Esophagus (tissue), 2 donors: ENCODE measurements at regions not wholly inside any gene's neighbourhood (a gene's known extent, or its start where the extent isn't known, plus 50 kb on each side); places are given as distances from the start of the nearest gene placed in this dataset.

Experiments
- H3K27ac ChIP-seq, 2 donors: one replicate each; pipeline ENCODE4 v1.5.1; 2013; ENCODE audit warnings: low read depth in 2 of 2, mild to moderate bottlenecking in 2 of 2, inconsistent platforms in 1 of 2, low read length in 1 of 2, moderate library complexity in 1 of 2
- H3K27me3 ChIP-seq, 2 donors: one replicate each; pipeline ENCODE4 v1.6.1; 2013; ENCODE audit warnings: low read length in 2 of 2, control low read depth in 1 of 2, mild to moderate bottlenecking in 1 of 2; ENCODE audit not compliant: insufficient read depth in 2 of 2, control insufficient read depth in 1 of 2
- H3K36me3 ChIP-seq, 2 donors: one replicate each; pipeline ENCODE4 v1.6.1; 2013; ENCODE audit warnings: low read length in 1 of 2; ENCODE audit not compliant: control insufficient read depth in 2 of 2, insufficient read depth in 2 of 2
- H3K4me1 ChIP-seq, 2 donors: one replicate each; pipeline ENCODE4 v1.6.1; 2013; ENCODE audit warnings: low read length in 1 of 2; ENCODE audit not compliant: control insufficient read depth in 2 of 2, insufficient read depth in 2 of 2
- H3K4me3 ChIP-seq, 2 donors: one replicate each; pipeline ENCODE4 v1.5.1; 2013; ENCODE audit warnings: low read length in 2 of 2, mild to moderate bottlenecking in 2 of 2, low read depth in 1 of 2, moderate library complexity in 1 of 2
- H3K9me3 ChIP-seq, 2 donors: one replicate each; pipeline ENCODE4 v1.6.1; 2013; ENCODE audit warnings: mild to moderate bottlenecking in 2 of 2, low read depth in 1 of 2, low read length in 1 of 2, moderate library complexity in 1 of 2; ENCODE audit not compliant: control insufficient read depth in 2 of 2, insufficient read depth in 1 of 2
- WGBS, 2 donors: extraction: QIAGEN DNeasy Blood & Tissue Kit; methylation state at CpG; one replicate each; pipeline ENCODE4 v1.1.7; 2013; 5-methylcytosine and 5-hydroxymethylcytosine counted together
- donor health status: healthy with polysubstance abuse.
- donor health status: Bipolar disorder and iron deficiency.

DNA sequence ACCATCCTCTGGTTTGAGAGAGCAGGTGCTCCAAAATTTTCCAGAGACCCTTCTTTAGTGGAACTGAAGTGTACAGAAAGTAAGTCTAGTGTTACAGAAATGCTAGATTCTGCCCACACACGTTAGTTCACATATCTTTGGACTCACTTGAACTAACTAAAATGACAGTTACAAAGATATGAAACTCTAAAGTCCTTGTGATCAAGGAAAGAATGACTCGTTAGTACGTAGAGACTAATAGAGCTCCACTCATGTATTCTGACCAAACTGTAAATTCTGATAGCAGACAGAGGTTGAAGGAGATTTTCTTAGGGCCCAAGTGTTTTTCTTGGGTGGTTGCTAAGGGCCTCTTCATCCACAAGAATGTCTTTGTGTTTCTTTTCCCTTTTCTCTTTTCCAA, 491.5 kb upstream of the B3GALT2 start:
- no peaks in the 10 kb centered on the region for H3K9me3 ChIP-seq
- WGBS, 2 donors, result 68 to 82% methylated on average over 3 of the region's 3 CpGs
- no peaks in the 10 kb centered on the region for H3K36me3 ChIP-seq
- no peaks in the 10 kb centered on the region for H3K4me1 ChIP-seq
- no peaks in the 10 kb centered on the region for H3K27me3 ChIP-seq
- H3K27ac ChIP-seq, result no peak overlapping the region
- no peak overlapping the region for H3K4me3 ChIP-seq

DNA sequence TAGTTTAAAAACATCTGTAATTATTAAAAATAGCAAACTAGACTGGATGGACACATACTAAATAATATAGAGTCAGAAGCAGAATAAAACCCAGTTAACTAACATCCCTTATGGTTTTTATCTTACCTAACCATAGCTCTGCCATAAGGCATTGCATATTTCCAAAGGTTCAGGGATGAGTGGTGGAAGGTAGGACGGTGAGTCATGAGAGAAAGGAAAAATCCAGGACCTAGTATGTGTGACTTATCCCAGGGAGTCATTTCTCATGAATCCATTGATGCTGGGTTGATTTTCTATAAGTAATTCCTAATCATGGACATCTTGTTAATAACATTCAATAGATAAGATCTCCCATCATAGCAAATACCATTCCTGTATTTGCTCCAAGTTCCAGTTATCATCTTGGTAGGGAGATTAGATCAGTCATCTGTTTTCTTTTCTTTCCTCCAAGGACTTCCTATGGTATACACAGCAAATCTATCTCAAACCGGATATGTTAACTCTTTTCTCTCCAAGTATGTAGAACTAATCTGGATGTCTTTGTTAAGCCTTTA, 490.7 kb upstream of the B3GALT2 start:
- no peaks in the 10 kb centered on the region for H3K4me1 ChIP-seq
- H3K27me3 ChIP-seq, result no peaks in the 10 kb centered on the region
- no peaks in the 10 kb centered on the region for H3K9me3 ChIP-seq
- WGBS, 2 donors, result 62 to 79% methylated on average over 2 of the region's 2 CpGs
- H3K36me3 ChIP-seq, result no peaks in the 10 kb centered on the region
- no peak overlapping the region for H3K4me3 ChIP-seq
- H3K27ac ChIP-seq, result no peak overlapping the region

DNA sequence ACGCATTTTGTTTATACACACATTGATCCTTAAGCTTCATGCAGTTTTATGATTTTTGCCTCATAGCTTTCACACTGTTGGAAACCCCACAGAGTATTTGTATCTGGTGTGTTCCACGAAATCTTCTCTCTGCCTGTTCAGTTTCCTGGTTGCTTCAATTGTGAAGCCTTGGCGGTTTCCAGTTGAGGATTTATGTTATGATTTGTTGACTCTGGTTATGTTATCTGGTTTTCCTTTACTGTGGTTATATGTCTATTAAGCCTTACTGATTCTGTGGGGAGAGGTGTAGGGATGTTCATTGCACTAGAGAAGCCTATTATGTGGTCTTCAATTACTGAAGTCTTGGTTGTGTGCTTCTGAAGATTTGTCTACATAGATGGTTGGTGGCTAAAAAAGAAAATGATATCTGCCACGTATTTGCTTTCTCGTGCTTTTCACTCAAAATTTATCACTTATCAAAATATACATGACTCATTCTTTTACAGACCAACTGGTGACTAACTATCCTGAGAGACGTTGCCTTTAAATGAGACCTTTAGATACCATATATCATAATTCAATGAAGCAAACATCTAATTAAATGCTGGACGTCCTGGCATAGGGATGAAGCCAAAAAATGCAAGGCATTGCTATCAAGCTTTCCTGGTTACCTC, 488.0 kb upstream of the B3GALT2 start:
- Histone ChIP-seq H3K4me1 (no peaks in the 10 kb centered on the region), H3K4me3 (no peak overlapping the region), H3K9me3 (no peaks in the 10 kb centered on the region), H3K27ac (no peak overlapping the region), H3K27me3 (no peaks in the 10 kb centered on the region), H3K36me3 (no peaks in the 10 kb centered on the region)
- whole genome bisulfite sequencing, 2 donors, result 71 to 72% methylated on average over 7 of the region's 7 CpGs

DNA sequence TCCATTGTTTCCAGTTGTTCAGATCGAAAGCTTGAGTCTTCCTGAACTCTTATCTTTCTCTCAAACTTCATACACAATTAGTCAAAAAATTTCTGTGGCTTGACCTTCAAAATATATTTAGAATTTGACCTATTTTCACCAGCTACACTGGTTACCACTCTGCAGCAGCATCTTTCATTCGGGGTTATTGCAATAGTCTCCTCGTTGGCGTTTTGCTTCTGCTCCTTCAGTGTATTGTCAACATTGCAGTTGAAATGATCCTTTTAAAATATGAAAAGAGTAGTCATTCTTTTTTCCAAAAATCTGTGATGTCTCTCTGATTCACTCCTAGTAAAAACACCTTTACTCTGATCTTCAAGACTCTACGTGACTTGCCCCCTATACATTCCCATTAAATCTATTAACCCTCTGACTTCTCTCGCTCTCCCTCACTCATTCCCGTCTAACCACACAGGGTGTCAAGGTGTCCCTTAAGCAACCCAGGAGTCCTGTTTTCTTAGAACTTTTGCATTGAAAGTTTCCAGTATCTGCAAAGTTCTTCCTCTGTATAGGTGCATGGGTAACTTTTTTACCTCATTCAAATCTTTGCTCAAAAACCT, 480.2 kb upstream of the B3GALT2 start:
- 83 to 85% methylated on average over 7 of the region's 7 CpGs for WGBS, 2 donors
- Histone ChIP-seq H3K4me1 (no peaks in the 10 kb centered on the region), H3K4me3 (no peak overlapping the region), H3K27ac (no peak overlapping the region), H3K27me3 (no peaks in the 10 kb centered on the region), H3K36me3 (no peaks in the 10 kb centered on the region), H3K9me3 (no peaks in the 10 kb centered on the region)

DNA sequence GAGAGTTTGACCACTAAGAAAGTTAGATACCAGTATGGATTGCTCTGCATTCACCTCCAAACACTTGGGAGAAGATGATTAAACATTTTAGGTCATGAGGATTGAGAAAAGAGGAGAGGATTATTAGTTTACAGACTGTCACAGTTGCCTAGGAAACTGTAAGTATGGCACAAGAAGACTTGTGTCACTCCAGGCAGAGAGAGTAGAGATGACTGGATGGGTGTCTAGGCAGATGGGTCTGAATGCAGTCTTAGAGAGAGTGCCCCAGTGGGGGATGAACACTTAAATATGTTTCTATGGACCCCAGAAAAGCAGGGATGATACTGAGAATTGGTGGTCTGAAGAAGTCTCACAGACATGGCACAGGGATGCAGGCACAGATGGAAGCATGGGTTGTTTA, 477.6 kb upstream of the B3GALT2 start:
- Histone ChIP-seq H3K4me3 (no peak overlapping the region), H3K27me3 (no peaks in the 10 kb centered on the region), H3K4me1 (no peaks in the 10 kb centered on the region), H3K9me3 (no peaks in the 10 kb centered on the region), H3K27ac (no peak overlapping the region), H3K36me3 (no peaks in the 10 kb centered on the region)

DNA sequence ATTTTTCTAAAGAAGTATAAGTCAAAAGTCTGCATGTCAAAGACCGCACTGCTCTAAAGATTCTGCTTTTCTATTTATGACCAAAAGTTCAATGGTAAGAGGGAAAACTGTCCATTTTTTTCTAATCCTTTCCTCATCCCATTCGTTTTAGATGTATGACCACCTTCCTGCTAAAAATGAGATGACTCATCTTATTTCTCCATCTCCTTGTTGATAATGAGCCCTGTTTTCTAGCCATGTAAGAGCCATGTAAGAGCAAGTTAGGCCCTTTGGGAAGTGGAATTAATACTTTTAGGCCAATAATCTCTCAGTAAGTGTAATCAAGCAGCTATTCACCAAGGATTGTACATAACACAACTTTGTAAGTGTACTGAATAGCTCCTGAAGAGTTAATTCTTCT, 475.6 kb upstream of the B3GALT2 start:
- Histone ChIP-seq H3K27ac (no peak overlapping the region), H3K4me1 (no peaks in the 10 kb centered on the region), H3K4me3 (no peak overlapping the region), H3K27me3 (no peaks in the 10 kb centered on the region), H3K9me3 (no peaks in the 10 kb centered on the region), H3K36me3 (no peaks in the 10 kb centered on the region)
- 78 to 88% methylated on average over 2 of the region's 2 CpGs for WGBS, 2 donors

DNA sequence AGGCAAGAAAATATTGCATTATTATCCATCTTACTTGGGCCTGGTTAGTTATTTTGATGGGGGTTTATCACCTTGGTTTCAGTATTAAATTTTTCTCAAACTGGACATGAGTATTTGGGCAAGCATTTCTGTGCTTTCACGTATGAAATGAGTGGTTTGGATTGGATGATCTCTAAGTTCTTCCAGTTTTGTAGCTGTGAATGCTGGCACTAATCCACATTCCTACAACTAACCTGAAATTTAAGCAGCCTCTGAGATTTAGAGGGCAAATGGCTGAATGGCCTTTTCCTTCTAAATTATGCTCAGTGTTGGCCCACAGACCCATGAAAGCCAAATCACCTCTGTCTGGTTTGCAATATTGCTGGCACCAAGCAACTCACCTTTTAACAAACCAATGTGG, 475.0 kb upstream of the B3GALT2 start:
- Histone ChIP-seq H3K36me3 (no peaks in the 10 kb centered on the region), H3K27ac (no peak overlapping the region), H3K9me3 (no peaks in the 10 kb centered on the region), H3K4me1 (no peaks in the 10 kb centered on the region), H3K4me3 (no peak overlapping the region), H3K27me3 (no peaks in the 10 kb centered on the region)
- WGBS, 2 donors, result 53 to 74% methylated on average over 1 of the region's 1 CpG

DNA sequence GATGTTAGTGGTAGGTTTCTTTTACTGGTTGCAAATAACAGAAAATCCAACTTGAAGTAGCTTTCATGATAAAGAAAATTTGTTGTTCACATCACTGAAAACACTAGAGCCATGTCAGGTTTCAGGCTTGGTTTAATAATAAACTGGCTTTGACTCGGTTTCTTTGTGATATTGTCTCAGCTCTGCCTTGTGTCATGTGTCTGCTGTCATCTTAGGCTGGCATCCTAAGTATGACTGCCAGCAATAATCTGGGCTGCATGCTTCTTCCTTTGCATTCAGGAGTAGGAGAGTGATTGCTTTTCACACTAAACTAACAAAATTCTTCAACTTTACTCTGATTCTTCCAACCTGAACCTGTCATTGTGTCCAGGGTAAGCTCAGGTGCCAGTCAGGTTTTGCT, 474.0 kb upstream of the B3GALT2 start:
- Histone ChIP-seq H3K4me3 (no peak overlapping the region), H3K27me3 (no peaks in the 10 kb centered on the region), H3K27ac (no peak overlapping the region), H3K36me3 (no peaks in the 10 kb centered on the region), H3K4me1 (no peaks in the 10 kb centered on the region), H3K9me3 (no peaks in the 10 kb centered on the region)
- WGBS, 2 donors, result 46 to 72% methylated on average over 1 of the region's 1 CpG

DNA sequence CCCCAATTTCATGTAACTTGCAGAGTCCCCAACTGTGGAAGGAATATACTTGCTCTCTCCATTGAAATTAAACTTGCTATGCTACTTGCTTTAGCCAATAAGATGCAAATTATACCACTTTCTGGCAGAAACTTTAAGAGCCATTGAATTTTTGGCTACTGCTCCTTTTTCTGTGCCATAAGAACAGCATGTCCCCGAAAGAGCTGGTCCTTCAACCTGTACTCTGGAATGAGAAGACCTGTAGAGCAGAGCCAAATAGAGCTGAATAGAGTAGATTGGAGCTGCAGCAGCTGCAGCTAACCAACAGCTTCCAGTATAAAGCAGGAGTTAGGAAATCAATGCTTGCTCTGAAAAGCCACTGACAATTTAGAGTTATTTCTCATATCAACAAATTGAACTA, 472.3 kb upstream of the B3GALT2 start:
- no peak overlapping the region for H3K4me3 ChIP-seq
- peaks cover 0 to 4% of the 10 kb centered on the region in 2 donors for H3K9me3 ChIP-seq
- no peak overlapping the region for H3K27ac ChIP-seq
- no peaks in the 10 kb centered on the region for H3K27me3 ChIP-seq
- H3K36me3 ChIP-seq, result no peaks in the 10 kb centered on the region
- WGBS, 2 donors, result 55 to 56% methylated on average over 1 of the region's 1 CpG
- no peaks in the 10 kb centered on the region for H3K4me1 ChIP-seq

DNA sequence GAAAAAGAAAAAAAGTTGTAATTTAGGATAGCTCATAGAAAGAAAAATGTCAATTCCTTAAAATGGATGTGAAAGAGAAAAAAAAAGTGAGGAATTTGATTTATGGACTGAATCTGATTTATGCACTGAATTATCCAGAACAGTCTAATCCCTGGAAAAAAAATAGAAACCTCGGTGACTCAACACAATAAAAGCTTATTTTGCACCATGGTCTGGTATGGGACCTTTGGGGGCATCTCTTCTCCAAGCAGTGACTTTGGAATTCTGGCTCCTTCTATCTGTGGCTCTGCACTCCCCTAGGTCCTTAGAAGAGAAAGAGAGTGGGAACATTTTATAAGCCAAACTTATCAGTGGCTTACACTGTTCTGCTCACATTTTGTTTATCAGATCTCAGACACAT, 471.7 kb upstream of the B3GALT2 start:
- 56 to 78% methylated on average over 1 of the region's 1 CpG for WGBS, 2 donors
- Histone ChIP-seq H3K4me3 (no peak overlapping the region), H3K4me1 (no peaks in the 10 kb centered on the region), H3K9me3 (peaks cover 0 to 4% of the 10 kb centered on the region in 2 donors), H3K27ac (no peak overlapping the region), H3K36me3 (no peaks in the 10 kb centered on the region), H3K27me3 (no peaks in the 10 kb centered on the region)
